GM12892 (cell line): ENCODE measurements at regions not wholly inside any gene's neighbourhood (a gene's known extent, or its start where the extent isn't known, plus 50 kb on each side); places are given as distances from the start of the nearest gene placed in this dataset.

Experiments
- DNase-seq: peaks from one replicate; pipeline ENCODE4 v3.0.0; 2011; ENCODE audit not compliant: insufficient read length
- FAIRE-seq: peaks from 2 replicates; lab custom pipeline; 2011; peaks lifted over from hg19 to GRCh38; lab: Jason Lieb, UNC
- POLR2A ChIP-seq: IDR thresholded peaks from 2 replicates; pipeline ENCODE4 v1.6.1; 2011; ENCODE audit warnings: low read depth, low read length, control low read depth
- POLR2AphosphoS5 ChIP-seq: IDR thresholded peaks from 2 replicates; pipeline ENCODE4 v1.6.1; 2011; ENCODE audit warnings: low read depth, low read length, control low read depth
- TAF1 ChIP-seq: IDR thresholded peaks from 2 replicates; pipeline ENCODE4 v1.6.1; 2011; ENCODE audit warnings: low read depth, mild to moderate bottlenecking, control low read depth, low read length, borderline replicate concordance

DNA sequence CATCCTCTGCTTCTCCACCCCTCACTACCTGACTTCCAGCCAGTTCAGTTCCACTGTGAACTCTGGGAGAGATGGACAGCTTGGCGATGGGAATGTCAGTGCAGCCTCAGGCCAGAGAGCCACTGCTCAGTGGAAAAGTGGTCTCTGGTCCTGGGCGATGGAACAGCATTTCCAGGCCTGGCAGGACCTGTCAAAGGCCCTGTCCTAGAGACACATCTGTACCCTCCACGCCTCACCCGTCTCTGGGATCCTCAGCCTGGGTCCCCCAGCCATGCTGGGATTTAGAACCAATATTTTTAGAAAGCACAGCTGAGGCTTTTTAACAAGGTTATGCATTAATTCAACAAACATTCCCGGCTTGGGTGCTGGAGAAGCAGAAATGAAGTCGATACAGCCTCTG lies 165.7 kb downstream of the MN1 start:
- TF ChIP-seq POLR2AphosphoS5: no peak
- no peak for TF ChIP-seq TAF1
- no peak for TF ChIP-seq POLR2A
- no peak for FAIRE-seq

DNA sequence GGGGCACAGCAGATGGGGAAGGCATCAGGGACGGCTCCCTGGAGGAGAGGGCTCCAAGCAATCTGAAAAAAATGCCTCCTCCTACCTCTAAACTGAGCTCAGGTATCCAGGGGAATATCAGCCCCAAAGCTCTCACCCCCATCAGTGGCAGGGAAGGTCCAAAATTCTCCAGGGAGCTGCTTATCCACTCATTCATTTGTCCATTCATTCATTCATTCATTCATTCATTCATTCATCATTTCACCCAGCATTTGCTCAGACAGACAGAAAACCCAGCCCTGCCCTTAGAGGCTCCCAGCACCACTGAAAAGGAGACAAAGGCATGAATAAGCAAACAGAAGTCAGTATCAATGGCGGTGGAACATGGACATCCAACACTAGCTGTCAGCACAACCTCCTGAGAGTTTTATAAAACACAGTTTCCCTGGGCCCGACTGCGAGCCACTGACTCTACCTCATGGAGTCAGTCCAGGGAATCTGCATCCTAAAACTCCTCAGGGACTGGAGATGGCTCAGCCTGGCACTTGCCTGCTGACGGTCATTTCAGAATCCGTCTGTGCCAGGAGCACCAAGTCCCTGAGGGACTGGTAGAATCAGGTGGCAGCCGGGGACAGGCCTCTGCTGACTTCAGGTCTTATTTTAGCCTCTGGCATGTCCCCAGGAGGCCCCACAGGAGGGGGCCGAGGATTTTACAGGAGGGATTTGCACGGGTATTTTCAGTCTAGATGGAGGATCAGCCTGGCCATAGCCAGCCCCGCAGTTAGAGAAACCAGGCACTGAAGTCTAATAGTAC lies 164.6 kb downstream of the MN1 start:
- FAIRE-seq (no peak), DNase-seq (no peak)
- TF ChIP-seq POLR2AphosphoS5 (no peak), POLR2A (no peak), TAF1 (no peak)

More for the DNA sequence above, 165.7 kb downstream of the MN1 start:
- no peak for DNase-seq

DNA sequence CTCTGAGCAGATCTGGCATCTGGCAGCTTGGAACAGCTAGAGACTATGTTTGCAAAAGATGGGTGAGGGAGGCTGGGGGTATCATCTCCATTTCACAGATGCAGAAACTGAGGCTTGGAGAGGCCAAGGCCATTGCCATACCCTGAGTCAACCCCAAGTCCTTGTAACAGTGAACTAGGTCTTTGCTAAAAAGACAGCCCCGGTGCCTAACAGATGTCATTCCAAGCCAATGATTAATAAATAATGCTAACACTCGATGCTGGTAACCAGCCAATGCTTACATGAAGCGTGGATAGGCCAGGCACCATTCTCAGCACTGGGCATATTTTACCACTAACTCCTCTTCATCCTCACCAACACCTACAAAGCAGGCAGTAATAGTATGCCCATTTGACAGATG lies 164.0 kb downstream of the MN1 start:
- no peak for DNase-seq
- FAIRE-seq: no peak
- TF ChIP-seq TAF1: no peak
- TF ChIP-seq POLR2A: no peak
- no peak for TF ChIP-seq POLR2AphosphoS5

DNA sequence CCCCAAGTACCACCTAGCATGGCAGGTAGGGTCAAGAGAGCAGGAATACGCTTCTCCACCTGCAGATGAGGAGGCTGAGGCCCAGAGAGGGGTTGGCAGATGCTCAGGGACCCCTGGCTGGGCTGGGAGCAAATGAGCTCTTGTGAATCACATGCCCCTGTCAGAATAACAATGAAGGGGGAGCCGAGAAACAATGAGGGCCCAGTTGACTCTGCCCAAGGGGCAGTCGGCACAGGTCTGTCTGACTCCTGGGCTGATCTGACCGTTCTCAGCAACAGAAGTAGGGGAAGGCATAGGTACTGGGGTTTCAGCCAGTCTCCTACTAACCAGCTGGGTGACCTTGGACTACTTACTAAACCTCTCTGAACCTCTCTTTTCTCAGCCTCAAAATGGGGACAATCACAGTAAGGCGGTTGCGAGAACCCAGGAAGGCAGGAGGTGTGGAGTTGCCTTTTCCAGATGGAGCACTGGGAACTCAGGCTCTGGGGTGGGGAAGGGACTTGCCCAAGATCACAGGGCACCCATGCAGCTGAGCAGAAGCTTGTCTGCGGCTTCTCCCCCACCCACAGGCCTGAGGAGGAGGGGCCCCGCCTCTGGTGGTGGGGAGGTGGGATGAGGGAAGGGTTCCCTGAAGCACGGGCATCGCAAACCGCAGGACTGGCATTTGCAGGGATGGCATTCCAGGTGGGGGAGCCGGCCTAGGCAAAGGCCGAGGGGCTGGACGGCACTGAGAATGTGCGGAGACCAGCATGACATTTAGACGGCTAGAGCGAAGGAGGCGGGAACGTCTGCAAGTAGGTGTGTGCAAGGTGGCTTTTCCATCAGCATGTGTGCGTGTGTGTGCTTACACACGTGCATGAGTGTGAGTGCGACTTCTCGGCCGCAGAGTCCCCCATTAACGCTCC lies 163.0 kb downstream of the MN1 start:
- FAIRE-seq: no peak
- TF ChIP-seq POLR2A: no peak
- TF ChIP-seq POLR2AphosphoS5: no peak

DNA sequence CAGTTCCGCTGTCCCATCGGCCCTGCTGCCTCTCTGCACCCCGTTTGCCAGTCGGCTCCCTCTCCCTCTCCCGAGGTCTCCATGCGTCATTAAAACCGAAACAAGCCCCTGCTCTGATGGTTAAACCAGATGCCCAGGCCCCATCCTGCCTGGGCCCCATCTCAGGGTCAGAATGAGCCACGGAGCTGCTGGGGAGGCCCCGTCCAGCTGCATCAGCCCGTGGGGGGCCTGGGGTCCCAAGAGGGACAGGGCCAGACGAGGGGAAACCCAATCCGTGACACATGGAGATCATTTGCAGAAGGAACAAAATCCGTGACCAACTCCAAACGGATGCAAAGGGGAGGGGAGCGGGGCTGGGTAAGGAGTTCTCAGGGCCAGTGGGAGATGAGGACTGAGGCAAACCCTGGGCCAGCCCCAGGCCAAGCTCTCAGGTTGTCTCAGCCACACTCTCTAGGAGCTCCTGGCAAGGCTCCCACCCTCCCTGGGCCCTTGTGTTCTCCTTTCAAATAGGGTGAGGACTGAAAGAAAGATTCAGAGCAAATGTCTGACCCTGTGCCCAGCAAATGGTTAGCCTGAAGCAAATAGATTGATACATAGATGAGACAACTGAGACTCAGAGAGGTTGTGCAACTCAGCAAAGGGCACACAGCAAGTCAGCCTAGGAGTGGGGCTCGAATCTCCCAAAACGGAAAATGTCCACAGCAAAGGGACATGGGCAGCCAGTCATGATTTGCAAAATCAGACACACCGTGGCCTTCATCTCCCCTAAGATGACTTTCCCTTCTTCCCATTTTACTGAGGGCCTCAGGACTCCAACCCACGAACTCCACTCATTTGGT lies 162.1 kb downstream of the MN1 start:
- FAIRE-seq (no peak), DNase-seq (no peak)
- TF ChIP-seq TAF1 (no peak), POLR2A (no peak), POLR2AphosphoS5 (no peak)

More for the DNA sequence above, 163.0 kb downstream of the MN1 start:
- no peak for DNase-seq

DNA sequence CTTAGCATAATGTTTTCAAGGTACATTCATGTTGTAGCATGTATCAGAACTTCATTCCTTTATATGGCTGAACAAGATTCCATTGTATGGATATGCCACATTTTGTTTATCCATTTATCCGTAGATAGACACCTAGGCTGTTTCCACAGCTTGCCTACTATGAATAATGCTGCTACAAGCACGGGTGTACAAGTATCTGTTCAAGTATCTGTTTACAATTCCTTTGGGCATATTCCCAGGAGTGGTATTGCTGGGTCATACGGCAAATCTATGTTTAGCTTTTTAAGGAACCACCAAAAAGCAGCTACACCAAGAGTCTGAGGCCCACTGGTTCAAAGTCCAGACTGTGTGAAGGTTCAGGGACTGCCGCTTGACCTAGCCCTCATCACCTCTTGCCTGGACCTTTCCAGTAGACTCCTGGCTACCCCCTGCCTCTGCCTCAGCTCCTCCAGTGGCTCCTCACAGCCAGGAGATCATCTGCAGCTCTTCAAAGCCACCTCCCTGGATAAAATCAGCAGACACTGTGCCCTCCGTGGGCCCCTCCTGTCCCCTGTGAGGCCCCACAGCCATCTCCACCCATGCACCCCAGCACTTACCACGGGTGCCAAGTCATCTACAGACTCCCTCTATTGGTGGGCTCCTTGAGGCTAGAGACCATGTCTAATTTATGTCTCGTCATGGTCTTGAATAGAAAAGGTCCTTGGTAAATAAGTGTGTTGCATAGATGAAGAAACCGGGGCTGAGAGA lies 160.3 kb downstream of the MN1 start:
- FAIRE-seq: no peak
- DNase-seq: no peak
- no peak for TF ChIP-seq POLR2A
- no peak for TF ChIP-seq TAF1
- TF ChIP-seq POLR2AphosphoS5: no peak

DNA sequence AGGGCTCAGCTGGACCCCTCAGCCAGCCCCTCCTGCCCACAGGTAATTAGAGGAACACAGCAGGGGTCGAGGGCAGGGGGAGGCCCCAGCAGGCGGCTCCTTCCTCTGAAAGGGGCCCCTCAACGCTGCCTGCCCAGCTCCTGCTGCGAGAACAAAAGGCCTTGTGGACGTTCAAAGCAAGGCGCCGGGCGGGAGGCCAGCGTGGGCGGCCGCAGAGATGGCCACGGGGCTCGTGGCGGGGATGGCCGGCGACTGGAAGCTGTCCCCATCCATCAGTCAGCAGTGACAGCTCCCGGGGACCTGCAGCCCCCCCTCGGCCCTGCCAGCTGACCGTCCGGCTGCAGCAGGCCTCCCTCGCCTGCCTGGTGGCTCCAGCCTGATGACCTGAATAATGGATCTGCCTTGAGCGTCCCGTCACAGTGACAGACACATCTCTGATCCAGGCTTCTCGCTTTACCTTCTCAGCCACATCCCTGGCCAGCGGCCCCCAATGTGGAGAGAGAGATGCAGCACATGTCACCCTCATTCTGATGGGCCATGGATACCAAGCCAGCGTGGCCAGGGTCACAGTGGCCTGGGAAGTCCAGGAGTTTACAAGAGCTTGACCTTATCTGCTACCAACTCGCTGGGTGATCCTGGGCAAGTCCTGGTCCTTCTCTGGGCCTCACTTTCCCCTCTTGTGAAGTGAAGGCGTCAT lies 159.3 kb downstream of the MN1 start:
- no peak for DNase-seq
- TF ChIP-seq POLR2A (no peak), POLR2AphosphoS5 (no peak), TAF1 (no peak)
- no peak for FAIRE-seq

DNA sequence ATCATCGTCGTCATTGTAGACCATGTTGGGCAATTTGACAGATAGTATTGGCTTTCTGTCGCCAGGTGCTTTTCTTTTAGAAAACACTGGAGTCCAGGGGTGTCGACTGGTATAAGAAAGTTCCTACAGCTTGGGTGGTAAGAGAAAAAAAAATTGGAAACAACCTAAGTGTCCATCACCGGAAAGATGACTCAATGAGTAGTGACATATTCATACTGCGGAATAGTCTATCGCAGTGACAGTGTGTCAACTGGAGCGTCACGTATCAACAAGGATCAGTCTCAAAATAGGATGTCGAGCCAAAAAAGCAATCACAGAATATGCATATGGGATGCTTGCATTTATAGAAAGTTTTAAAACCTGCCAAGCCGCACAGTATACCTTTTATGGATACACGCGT lies 157.6 kb downstream of the MN1 start:
- FAIRE-seq: no peak
- no peak for TF ChIP-seq POLR2AphosphoS5
- TF ChIP-seq TAF1: no peak
- TF ChIP-seq POLR2A: no peak
- no peak for DNase-seq

DNA sequence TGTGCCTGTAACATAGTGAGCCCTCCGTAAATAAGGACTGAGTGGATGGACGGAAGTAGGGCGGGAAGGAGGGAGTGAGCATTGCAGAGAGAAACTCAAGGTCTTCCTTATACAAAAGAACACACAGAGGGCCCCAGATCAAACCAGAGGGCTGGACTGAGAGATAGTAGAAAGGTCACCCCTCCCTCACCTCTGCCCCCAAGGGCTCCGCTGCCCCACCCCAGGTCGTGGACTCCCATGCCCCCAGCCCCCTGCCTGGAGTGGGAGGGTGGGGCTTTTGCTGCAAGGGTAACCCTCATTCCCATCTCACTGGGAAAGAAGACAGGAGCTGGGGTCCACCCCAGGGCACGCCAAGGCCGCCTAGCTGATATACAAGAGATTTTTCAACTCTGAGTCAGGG lies 157.0 kb downstream of the MN1 start:
- no peak for TF ChIP-seq TAF1
- no peak for TF ChIP-seq POLR2AphosphoS5
- TF ChIP-seq POLR2A: no peak
- no peak for FAIRE-seq
- no peak for DNase-seq

DNA sequence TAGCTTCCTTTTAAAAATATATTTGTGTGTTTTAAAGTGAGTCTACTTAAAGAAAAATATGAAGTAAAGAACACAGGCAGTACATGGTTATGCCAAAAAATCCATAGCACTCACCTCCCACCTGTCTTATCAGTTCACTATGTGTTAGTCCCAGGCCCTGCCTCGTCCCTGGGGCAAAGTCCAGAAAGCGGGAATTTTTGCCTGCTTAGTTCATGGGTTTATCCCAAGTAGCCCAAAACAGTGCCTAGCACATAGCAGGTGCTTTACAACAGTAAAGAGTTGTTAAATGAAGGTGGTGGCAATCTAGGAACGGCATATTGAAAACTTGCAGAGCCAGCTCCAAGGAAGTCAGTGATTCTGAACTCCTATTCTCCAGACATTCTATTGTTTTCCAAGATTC lies 154.0 kb downstream of the MN1 start:
- DNase-seq (no peak), FAIRE-seq (no peak)
- TF ChIP-seq TAF1 (no peak), POLR2A (no peak), POLR2AphosphoS5 (no peak)
